ENCODE measurements at regions not wholly inside any gene's neighbourhood (a gene's known extent, or its start where the extent isn't known, plus 50 kb on each side); places are given as distances from the start of the nearest gene placed in this dataset.

DNA sequence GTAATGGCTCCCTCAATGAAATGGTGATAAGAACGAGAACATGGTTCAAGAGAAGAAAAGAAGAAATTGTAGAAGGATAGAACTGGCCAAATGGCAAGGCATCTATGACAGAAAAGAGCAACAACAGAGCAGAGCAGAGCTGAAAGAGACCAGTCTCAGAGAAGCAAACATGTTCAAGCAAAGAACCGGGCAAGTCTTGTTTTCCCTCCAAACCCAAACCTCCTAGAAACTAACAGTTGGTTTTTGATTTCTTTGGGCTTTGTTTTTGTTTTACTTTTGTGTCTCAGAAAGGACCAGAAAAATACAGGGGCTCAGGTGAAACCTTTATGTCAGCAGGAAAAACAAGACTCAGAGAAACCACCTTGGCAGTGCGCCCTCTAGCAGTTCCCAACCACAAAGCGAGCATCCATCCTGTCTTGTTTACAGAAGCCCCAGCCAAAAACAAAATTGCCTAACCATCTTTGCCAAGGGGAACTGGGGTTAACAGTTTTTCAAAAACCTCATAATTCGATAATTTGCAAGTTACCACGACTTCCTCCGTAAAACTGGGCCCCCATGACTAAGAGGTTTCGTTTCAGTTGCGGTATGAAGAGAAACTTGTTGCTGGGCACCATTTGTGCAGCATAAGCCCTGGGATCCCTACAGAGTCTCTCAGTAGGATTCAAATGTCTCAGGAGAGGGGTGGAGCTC is 159.2 kb upstream of the SLC24A5 start:
- no peak overlapping the region for H3K4me2 ChIP-seq

GRCh38 chr15:47963265-47963664 is 157.5 kb upstream of the SLC24A5 start:
- Mint-ChIP-seq H3K4me1 (peaks cover 17% of the 10 kb centered on the region), H3K9me3 (no peaks in the 10 kb centered on the region), H3K36me3 (no peaks in the 10 kb centered on the region), H3K27me3 (ENCODE audit: insufficient read depth, low read depth) (peaks cover 2% of the 10 kb centered on the region), H3K27ac (no peak overlapping the region), H3K4me3 (no peak overlapping the region)
- Histone ChIP-seq H3K9me3 (ENCODE audit: low read depth) (no peaks in the 10 kb centered on the region), H3K27ac (no peak overlapping the region), H3K79me2 (ENCODE audit: low read depth) (no peaks in the 10 kb centered on the region), H3K4me3 (no peak overlapping the region), H4K20me1 (ENCODE audit: low read depth) (no peaks in the 10 kb centered on the region), H3K4me2 (no peak overlapping the region), H3K4me1 (peaks cover 17% of the 10 kb centered on the region), H3F3A (ENCODE audit: low read depth) (peaks cover 10% of the 10 kb centered on the region), H2AFZ (replicated peaks) (no peak overlapping the region), H3K9ac (no peak overlapping the region), H3K27me3 (no peaks in the 10 kb centered on the region), H3K36me3 (no peaks in the 10 kb centered on the region)
- peak; percentile 4 for TF ChIP-seq CTCF (IDR thresholded peaks at IDR 0.05)
- TF ChIP-seq EZH2phosphoT487 (IDR thresholded peaks at IDR 0.05), result no peak
- DNase-seq (ENCODE audit: low spot score), result no peak

More for the DNA sequence above, 159.2 kb upstream of the SLC24A5 start:
- no peaks in the 10 kb centered on the region for H3K79me2 ChIP-seq (ENCODE audit: low read depth)
- H3K36me3 ChIP-seq, result no peaks in the 10 kb centered on the region
- H3K4me1 ChIP-seq, result peaks cover 7% of the 10 kb centered on the region
- H3K9me3 ChIP-seq (ENCODE audit: low read depth), result no peaks in the 10 kb centered on the region
- Mint-ChIP-seq H3K27ac (no peak overlapping the region), H3K27me3 (ENCODE audit: insufficient read depth, low read depth) (peaks cover 2% of the 10 kb centered on the region), H3K4me1 (peaks cover 17% of the 10 kb centered on the region), H3K36me3 (no peaks in the 10 kb centered on the region), H3K4me3 (no peak overlapping the region), H3K9me3 (no peaks in the 10 kb centered on the region)
- no peak overlapping the region for H3K27ac ChIP-seq
- no peak overlapping the region for H3K4me3 ChIP-seq
- H3K9ac ChIP-seq, result no peak overlapping the region
- H3K27me3 ChIP-seq, result no peaks in the 10 kb centered on the region
- TF ChIP-seq CTCF (IDR thresholded peaks at IDR 0.05) (no peak), EZH2phosphoT487 (IDR thresholded peaks at IDR 0.05) (no peak), EZH2 (IDR thresholded peaks at IDR 0.05) (no peak)
- H4K20me1 ChIP-seq (ENCODE audit: low read depth), result no peaks in the 10 kb centered on the region
- H2AFZ ChIP-seq (replicated peaks), result no peak overlapping the region
- DNase-seq (ENCODE audit: low spot score), result no peak
- H3F3A ChIP-seq (ENCODE audit: low read depth), result peaks cover 4% of the 10 kb centered on the region

GRCh38 chr15:47964229-47964628 is 156.6 kb upstream of the SLC24A5 start:
- peaks cover 17% of the 10 kb centered on the region for H3K4me1 Mint-ChIP-seq
- H3K79me2 ChIP-seq (ENCODE audit: low read depth), result no peaks in the 10 kb centered on the region
- no peaks in the 10 kb centered on the region for H3K9me3 ChIP-seq (ENCODE audit: low read depth)
- no peaks in the 10 kb centered on the region for H3K36me3 Mint-ChIP-seq
- no peaks in the 10 kb centered on the region for H4K20me1 ChIP-seq (ENCODE audit: low read depth)
- no peak for DNase-seq (ENCODE audit: low spot score)
- no peak overlapping the region for H2AFZ ChIP-seq (replicated peaks)
- no peaks in the 10 kb centered on the region for H3K27me3 ChIP-seq
- H3K27ac Mint-ChIP-seq, result no peak overlapping the region
- peaks cover 18% of the 10 kb centered on the region for H3K4me1 ChIP-seq
- TF ChIP-seq EZH2 (IDR thresholded peaks at IDR 0.05) (no peak), EZH2phosphoT487 (IDR thresholded peaks at IDR 0.05) (no peak), CTCF (IDR thresholded peaks at IDR 0.05) (no peak)
- no peak overlapping the region for H3K4me3 ChIP-seq
- H3K4me3 Mint-ChIP-seq, result no peak overlapping the region
- no peaks in the 10 kb centered on the region for H3K9me3 Mint-ChIP-seq
- H3F3A ChIP-seq (ENCODE audit: low read depth), result peaks cover 10% of the 10 kb centered on the region
- no peak overlapping the region for H3K9ac ChIP-seq
- H3K27ac ChIP-seq, result no peak overlapping the region
- no peaks in the 10 kb centered on the region for H3K36me3 ChIP-seq
- H3K27me3 Mint-ChIP-seq (ENCODE audit: insufficient read depth, low read depth), result peaks cover 2% of the 10 kb centered on the region
- no peak overlapping the region for H3K4me2 ChIP-seq
